ENCODE measurements at regions not wholly inside any gene's neighbourhood (a gene's known extent, or its start where the extent isn't known, plus 50 kb on each side); places are given as distances from the start of the nearest gene placed in this dataset.

DNA sequence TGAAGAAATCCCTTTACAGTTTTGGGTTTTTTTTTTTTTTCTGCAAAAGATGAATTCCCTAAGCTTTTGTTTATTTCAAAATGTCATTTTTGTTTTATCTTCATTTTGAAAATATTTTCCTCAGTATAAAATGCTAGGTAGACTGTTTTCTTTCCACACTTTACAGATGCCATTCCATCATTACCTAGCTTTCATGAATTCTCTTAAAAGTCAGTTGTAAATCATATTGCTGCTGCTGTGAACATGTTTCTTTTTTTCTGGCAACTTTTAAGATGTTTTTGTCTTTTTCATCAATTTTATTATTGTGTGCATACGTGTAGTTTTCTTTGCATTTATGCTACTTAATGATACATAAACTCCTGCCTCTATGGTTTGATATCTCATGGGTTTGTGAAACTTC is 168.3 kb downstream of the FAXC start:
- no peak for TF ChIP-seq FOXM1 (IDR thresholded peaks at IDR 0.05; ENCODE audit: borderline replicate concordance)
- TF ChIP-seq, protein P1, sequence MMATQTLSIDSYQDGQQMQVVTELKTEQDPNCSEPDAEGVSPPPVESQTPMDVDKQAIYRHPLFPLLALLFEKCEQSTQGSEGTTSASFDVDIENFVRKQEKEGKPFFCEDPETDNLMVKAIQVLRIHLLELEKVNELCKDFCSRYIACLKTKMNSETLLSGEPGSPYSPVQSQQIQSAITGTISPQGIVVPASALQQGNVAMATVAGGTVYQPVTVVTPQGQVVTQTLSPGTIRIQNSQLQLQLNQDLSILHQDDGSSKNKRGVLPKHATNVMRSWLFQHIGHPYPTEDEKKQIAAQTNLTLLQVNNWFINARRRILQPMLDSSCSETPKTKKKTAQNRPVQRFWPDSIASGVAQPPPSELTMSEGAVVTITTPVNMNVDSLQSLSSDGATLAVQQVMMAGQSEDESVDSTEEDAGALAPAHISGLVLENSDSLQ (IDR thresholded peaks at IDR 0.05) = no peak
- no peak for TF ChIP-seq ARNT (IDR thresholded peaks at IDR 0.05)
- TF ChIP-seq SP1 (IDR thresholded peaks at IDR 0.05) = no peak
- TF ChIP-seq HDGF (IDR thresholded peaks at IDR 0.05; ENCODE audit: borderline replicate concordance) = no peak
- no peak for TF ChIP-seq BHLHE40 (IDR thresholded peaks at IDR 0.05; ENCODE audit: borderline replicate concordance)
